Left cardiac atrium (tissue), 4 donors: ENCODE measurements at regions not wholly inside any gene's neighbourhood (a gene's known extent, or its start where the extent isn't known, plus 50 kb on each side); places are given as distances from the start of the nearest gene placed in this dataset.
"Not testable (repeated sequence)": the region's sequence is repeated elsewhere in the genome, so short reads cannot be mapped to it uniquely, and the experiment has no call there.

Experiments
- ATAC-seq, 2 donors: fragments of 200-7000 bp; cut with Tn5 transposase; one replicate each; pipeline ENCODE4 v1.9.1; 2020; ENCODE audit warnings: mild to moderate bottlenecking in 2 of 2, moderate library complexity in 2 of 2
- DNase-seq: peaks from one replicate; pipeline ENCODE4 v3.0.0-alpha.2; 2020
- intact Hi-C, 2 donors: fragments of 100-400 bp; cut with DNase I; formaldehyde crosslinking; loops; one replicate each; pipeline versions ENCODE4 v1.14.1 to v1.15.1; 2022 to 2023
- donor health status: DM: no; HTN: yes; CAD: no.
- donor health status: DM: no; HTN: yes; CAD: no; lungs with severe emphysema.
- donor health status: DM: yes; HTN: yes; CAD: no.
- donor health status: Dilated cardiomyopathy.

DNA sequence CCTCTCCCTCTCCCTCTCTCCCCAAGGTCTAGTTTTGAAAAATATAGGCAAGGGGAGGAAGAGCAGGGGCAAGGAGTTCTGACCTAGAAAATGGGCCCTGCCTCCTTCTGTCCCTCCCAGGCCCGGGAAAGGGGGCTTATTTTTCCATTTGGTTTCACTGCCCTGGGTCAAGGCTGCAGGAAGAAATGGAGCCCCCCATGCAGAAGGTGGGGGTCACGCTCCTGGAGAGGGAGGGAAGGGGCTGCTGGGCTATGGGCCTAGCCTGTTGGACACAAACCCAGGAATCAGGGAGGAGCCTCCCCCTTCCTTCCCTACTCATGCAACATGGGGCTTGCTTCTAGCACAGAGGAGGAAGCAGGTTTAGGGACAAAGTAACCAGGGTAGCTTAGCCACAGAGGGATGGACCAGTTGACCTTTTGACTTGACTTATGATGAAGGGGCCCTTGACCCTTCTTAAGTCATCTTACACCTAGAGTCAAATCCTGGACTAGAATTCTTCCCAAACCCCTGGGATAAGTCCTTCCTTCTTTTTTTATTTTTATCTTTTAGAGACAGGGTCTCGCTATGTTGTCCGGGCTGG, 70.4 kb upstream of the SSBP3 start:
- intact Hi-C loops = no loop called here
- DNase-seq = no peak
- no peak for ATAC-seq

DNA sequence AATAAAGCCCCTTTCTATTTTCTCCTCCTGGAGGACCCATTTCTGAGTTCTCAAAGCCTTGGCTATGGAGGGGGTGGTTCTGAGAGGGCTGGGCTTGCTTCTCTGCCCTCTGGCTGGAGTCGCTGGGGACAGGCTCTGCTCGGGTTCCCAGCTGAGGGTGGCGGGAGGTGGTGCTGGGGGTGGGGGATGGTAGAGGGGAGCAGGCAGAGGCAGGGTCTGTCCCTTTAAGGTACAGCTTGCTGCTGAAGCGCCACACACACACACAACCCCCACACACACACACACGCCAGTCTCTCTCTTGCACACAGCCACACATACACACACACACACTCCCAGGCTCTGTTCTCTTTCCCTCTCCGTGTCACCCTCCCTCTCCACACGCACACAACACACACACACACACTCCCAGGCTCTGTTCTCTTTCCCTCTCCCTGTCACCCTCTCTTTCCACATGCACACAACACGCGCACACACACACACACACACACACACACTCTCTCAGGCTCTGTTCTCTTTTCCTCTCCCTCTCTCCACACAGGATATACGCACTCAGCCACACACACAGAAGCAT, 69.8 kb upstream of the SSBP3 start:
- intact Hi-C loops = no loop called here
- peak; percentile 12 to 60 for ATAC-seq
- no peak for DNase-seq

DNA sequence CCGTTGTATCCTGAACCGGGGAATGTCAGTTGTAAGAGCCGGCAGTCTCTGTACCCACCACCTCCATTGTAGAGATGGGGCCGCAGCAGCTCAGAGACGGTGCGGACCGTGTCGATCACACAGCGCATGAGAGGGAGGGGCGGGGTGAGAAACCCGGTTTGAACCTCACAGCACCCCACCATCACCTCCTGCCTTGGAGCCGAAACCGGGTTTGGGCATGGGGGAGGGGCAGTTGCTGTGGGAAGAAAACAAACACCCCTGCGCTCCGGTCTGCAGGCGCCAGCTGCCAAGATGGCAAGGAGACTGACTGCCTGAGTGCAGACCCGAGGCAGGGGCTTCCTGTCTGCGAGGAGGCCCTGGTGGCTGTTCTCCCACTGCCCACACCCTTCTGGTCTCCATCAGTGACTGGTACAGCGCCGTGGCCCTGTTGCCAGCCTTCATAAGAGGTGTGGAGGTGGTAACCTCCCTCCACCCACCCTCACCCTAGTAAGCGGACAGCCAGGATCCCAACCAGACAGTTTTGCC, 69.2 kb upstream of the SSBP3 start:
- intact Hi-C loops = no loop called here

DNA sequence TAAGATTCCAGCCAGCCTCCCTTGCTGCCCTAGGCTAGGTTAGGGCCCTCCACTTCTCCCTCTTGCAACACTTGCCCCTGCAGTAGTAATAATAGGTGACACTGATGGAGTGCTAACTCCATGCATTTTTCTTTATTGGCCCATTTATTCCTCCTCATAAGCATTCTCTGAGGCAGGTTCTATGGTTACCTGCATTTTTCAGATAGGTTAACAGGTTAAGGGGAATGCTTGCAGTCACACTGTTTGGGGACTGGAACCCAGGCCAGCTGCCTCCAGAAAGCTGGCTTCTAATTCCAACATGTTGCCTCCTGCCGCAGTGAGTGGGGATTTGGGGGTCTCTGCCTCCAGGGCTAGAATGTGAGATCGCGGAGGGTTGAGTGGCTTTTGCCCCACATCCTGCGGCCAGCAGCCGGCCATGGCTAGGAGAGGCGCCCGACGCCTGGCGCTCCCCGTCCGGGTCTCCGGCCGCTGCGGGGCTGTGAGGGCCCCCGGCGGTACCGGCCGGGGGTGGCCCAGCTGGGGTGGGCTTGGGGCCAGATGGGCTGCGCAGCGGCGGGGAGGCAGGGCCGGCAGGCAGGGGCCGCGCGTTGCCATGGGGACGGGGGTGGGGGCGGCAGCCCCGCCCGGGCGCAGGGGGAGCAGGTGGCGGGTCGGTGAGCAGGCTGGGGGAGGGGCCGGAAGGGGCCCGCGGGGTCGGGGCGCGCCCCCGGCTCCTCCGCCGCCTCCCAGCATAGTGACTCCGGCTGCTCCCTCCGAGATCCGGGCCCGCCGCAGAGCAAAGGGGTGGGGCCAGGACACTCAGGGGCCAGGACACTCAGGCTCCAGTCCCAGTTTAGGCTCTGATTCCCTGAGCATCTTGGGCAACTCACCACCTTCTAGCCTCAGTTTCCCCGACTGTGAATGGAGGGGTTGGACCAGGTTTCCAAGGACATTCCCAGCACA, 68.4 kb upstream of the SSBP3 start:
- DNase-seq = peak; percentile 42
- intact Hi-C loops = no loop called here
- ATAC-seq = peak; percentile 65 to 69

More for the DNA sequence above, 69.2 kb upstream of the SSBP3 start:
- ATAC-seq (peak; percentile 15 to 29), DNase-seq (no peak)

DNA sequence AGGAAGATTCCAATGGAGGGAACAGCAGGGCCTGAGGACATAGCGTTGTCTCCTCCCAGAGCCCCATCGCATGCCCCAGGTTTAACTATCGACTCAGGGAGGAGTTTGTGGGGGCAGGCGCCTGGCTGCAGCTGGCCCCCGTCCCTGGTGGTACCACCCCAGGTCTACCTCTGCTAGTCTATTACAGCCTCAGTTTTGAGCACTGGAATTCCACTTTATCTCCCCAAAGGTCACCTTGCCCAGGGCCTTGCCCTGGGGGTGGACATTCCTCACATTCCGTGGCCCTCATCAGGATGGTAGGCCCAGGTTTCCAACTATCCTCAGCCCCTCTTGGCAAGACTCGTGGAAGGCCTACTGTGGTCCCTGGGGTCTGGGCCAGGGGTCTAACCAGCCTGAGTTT, 65.4 kb upstream of the SSBP3 start:
- ATAC-seq (no peak), DNase-seq (no peak)
- intact Hi-C loops = no loop called here

DNA sequence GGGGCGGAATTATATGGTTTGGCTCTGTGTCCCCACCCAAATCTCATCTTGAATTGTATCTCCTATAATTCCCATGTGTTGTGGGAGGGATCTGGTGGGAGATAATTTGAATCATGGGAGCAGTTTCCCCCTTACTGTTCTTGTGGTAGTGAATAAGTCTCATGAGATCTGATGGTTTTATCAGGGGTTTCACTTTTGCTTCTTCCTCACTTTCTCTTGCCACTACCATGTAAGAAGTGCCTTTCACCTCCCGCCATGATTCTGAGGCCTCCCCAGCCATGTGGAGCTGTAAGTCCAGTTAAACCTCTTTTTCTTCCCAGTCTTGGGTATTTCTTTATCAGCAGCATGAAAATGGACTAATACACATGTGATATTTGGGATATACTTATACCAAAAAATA, 63.2 kb upstream of the SSBP3 start:
- ATAC-seq, intact Hi-C loops, DNase-seq: not testable (repeated sequence)

DNA sequence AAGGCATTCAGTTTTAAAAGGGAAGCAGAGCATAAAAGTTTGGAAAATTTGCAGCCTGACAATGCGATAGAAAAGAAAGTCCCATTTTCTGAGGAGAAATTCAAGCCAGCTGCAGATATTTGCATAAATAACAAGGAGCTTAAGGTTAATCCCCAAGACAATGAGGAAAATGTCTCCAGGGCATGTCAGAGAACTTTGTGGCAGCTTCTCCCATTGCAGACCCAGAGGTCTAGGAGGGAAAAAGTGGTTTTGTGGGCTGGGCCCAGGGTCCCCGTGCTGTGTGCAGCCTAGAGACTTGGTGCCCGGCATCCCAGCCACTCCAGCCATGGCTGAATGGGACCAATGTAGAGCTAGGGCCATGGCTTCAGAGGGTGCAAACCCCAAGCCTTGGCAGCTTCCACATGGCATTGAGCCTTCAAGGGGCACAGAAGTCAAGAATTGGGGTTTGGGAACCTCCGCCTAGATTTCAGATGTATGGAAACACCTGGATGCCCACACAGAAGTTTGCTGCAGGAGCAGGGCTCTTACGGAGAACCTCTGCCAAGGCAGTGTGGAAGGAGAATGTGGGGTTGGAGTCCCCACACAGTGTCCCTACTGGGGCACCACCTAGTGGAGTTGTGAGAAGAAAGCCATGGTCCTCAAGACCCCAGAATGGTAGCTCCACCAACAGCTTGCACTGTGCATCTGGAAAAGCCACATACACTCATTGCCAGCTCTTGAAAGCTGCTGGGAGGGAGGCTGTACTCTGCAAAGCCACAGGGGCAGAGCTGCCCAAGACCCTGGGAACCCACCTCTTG, 62.3 kb upstream of the SSBP3 start:
- ATAC-seq, intact Hi-C loops, DNase-seq: not testable (repeated sequence)

DNA sequence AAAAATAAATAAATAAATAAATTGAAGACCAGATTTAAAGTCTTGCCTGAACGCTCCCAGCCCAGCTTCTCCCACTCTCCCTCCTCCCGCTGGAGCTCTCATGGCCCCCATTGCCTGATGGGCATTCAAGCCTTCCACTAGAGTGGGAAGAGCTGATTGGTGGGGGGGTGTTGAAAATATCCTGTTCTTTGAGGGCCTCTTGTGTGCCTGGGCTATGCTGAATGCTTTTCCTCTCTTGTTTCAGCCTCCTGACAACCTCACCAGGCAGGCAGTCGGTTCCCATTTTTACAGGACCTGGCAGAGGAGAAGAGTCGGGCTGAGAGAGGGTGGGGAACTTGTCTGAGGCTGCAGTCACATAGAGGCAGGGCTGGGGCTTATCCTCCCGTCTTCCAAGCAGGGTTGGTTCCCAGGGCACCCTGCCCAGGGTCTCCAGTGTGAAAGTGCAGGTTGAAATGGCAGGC, 59.2 kb upstream of the SSBP3 start:
- intact Hi-C loops = no loop called here
- DNase-seq (no peak), ATAC-seq (peak; percentile 20 to 47)

DNA sequence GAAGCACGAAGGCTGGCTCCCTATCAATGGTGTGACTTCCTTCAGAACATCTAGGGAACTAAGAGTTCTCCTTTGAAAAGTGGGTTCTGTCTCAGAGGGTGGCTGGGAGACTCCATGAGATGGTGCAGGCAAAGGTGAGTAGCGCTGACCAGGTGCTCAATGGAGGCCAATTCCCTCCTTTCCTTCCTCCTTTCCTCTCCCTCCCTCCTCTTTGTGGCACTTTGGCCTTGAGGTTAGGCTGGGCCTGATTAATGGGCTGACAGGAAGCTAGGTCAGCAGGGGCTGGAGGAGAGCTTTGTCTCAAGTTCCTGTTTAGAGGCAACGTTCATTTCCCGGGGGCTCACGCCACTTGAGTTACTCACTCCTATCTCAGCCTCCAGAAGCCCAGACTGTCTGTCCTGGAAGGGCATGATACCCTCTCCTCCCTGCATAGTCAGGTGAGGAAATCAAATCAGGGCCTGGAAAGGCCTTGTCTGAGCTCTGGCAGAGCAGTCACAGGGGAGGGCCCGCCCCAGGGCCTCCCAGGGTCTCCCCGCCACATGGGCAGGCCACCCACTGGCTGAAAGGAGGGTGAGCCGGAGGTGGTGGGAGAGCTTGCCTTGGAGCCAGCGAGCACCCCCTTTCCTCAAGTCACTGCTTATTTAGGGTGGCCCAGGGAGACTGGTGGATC, 58.4 kb upstream of the SSBP3 start:
- ATAC-seq (peak in 1 of 2 donors; percentile 50), DNase-seq (no peak)
- intact Hi-C loops = no loop called here

DNA sequence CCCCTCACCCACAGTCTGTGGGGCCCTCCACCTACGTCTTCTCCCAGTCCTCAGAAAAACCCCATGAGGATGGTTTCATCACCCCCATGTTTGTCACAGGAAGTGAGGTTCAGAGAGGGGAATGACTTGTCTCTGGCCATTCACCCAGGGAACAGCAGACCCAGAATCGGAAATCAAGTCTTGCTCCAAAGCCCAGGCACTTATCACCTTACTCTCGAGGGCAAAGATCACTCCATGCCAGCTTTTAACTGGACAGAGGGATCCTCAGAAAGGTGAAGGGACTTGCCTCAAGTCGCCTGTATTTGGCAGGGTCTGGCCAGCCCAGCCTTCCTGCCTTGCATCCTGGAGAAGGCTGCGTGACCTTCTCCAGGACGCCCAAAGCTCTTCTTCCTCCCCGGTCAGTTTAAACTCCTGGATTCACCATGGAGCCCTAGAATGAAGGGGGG, 57.9 kb upstream of the SSBP3 start:
- no peak for ATAC-seq
- no peak for DNase-seq
- intact Hi-C loops = no loop called here

DNA sequence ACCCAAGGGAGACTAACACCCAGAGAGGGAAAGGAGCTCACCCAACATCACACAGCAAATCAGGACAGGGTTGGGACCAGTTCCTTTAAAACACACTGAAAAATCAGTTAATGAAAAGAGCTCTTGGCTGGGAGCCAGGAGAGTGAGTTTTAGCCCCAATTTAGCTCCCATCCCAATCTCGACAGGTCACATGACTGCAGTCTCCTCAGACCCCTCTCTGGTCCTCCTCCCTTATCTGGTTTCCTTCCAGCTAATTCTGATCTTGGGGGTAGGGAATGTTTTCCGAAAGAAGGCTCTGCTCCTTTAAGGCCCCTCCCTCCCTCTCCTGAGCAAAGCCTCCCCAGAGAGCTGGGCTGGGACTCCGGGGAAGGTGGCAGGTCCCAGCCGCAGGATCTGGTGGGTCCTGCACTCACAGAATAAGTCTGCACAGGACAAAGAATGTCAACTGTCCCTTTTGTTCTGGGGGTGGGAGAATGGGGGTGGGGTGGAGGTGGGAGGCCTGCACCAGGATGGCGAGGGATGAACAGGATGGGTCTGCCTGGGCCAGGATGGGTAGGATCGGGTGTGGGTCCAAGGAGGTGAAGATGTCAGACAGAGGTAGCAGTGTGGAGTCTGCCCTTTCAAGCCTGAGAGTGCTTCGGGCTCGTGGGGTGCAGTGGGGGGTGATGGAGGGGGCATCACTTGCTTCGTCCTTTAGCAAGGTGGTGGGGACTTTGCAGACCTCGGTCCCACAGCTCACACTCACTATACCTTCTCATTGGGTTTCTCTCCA, 57.3 kb upstream of the SSBP3 start:
- ATAC-seq = no peak
- no peak for DNase-seq
- intact Hi-C loops = no loop called here

DNA sequence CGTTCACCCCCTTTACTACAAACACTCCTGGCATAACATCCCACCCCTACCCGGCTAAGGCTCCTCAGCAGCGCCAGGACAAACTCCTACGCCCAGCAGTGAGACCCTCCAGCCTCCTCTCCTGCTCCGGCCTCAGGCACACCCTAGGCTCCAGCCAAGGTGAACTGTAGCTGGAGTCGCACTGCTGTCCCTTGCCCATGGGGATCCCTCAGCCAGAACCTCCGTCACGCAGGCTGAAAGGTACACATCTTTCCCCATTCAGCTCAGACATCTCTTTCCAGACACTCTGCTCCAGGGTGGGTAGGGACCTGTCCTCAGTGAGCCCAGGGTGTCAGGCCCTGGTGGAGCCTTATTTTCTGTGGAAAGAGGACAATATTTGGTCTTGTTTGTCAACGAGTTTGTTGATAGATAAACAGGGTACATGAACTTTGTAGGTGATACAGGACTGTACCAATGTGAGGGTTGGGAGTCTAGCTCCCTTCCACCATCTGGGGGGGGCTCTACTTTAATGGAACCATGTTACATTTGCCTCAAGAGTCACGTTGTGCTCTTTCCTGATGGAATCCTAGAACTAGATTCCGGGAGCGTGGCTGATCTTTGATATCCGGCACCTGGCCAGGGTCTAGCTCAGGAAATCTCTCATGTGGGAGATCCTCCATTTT, 56.5 kb upstream of the SSBP3 start:
- DNase-seq (no peak), ATAC-seq (no peak)
- intact Hi-C loops = no loop called here

DNA sequence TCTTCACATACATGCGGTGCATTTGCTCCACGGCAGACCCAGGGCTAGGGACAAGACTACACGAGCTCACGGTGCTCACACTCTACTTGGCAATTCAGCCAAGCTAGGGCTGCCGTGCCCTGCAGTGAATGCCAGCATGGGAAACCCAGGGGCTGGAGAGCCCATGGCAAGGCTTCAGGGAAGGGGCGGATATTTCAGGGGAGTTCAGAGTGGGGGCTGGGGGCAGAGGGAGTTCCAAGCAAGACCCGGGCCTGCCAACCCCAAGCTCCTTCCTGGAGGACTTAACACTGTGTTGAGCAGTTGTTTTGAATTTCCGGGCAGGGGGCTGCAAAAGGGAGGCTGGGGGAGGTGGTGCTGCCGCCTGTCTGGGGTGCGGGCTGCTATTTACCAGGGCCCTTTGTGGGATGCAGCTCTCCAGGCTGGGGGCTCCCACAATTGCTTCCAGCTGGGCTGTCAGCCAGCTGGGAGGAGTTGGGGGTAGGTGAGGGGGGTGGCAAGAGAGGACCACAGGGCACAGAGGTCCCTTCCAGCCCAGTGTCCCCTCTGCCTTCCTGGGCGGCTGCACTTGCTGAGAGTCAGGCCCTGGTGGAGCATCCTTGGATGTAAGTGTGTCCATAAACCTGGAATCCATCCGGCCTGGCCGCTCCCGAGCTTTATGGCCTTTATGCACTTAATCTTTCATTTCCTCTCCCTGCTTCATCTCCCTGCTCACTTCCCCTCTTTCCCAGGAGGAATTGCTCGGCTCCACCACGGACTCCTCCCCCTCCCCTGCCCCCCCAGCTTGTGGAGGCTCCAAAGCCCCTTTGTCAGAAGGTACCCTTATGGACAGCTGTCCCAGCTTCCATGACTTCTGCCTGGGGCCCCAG, 55.8 kb upstream of the SSBP3 start:
- intact Hi-C loops = no loop called here
- no peak for DNase-seq

DNA sequence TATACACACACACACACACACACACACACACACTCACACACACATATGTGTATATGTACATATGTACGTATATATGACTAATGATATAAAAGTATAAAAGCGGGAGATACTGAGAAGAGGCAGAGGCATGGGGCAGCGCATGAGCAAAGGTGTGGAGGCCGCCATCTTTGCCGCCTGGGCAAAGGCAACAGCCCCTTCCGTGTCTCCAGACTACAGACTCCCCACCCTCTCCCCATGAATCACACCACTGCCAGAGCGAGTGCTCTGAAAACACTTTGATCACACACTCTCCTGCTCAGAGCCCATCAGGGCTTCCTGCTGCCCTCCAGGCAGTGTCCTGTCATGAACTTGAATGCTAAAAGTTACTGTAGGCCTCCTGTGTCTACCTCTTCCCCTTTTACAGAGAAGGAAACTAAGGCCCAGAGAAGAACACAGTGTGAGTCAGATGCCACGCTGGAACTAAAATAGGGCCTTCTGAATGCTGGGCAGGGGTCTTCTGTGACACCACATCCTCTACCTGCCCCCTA, 54.7 kb upstream of the SSBP3 start:
- intact Hi-C loops = no loop called here
- DNase-seq (no peak), ATAC-seq (no peak)

More for the DNA sequence above, 55.8 kb upstream of the SSBP3 start:
- no peak for ATAC-seq

DNA sequence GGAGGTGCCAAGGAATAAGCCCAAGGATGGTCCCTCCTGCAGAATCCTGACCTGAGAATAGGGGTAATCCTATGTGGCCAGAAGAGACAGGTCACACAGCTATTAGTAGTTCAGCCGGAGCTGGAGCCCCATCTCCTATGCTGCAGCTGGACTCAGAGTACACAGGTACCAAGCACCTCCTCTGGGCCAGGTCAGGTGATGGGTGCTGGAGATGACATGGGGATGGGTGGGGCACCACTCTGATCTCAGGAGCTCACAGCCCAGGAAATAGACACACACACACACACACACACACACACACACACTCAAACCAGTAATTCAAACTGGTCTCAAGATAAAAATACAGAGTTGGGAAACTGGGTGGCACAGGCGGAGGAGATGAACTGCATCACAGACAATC, 54.2 kb upstream of the SSBP3 start:
- ATAC-seq (no peak), DNase-seq (no peak)
- intact Hi-C loops = no loop called here

DNA sequence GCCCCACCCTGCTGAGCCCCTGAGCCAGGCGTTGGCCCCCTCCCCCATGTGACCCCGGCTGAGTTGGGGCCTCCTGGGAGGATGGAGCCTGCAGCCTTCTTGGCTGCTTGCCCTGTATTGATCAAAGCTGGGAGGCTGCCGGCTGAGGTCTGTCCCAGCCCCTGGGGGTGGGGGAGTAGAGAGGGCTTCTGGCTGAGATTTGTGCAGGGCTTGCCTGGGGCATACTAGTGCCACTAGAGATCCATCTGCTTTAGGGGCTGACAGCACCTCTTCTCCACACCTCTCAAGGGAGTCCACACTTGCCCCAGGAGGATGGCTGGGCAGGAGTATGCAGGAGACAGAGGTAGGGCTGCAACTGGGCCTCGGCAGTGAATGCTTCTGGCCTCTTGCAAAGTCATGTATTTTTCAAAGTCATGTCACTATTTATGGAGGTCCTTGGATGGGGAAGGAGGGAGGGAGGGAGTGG, 53.6 kb upstream of the SSBP3 start:
- ATAC-seq (no peak), DNase-seq (no peak)
- intact Hi-C loops = no loop called here
